Stimulated activated CD4-positive, alpha-beta T cell treated with anti-CD3 and anti-CD28 coated beads, Interleukin-2, amount 100 ng/mL, for 24 hours (primary cell): ENCODE measurements at regions not wholly inside any gene's neighbourhood (a gene's known extent, or its start where the extent isn't known, plus 50 kb on each side); places are given as distances from the start of the nearest gene placed in this dataset.
"Not testable (repeated sequence)": the region's sequence is repeated elsewhere in the genome, so short reads cannot be mapped to it uniquely, and the experiment has no call there.

Experiments
- DNase-seq, 2 donors: peaks; one replicate each; pipeline ENCODE4 v3.0.0-alpha.2; 2020

GRCh38 chr15:79608066-79608864 lies 176.1 kb downstream of the MINAR1 start:
- no peak for DNase-seq

- no peak for DNase-seq
Observed at GRCh38 chr15:79609506-79609905, 177.4 kb downstream of the MINAR1 start.

DNA sequence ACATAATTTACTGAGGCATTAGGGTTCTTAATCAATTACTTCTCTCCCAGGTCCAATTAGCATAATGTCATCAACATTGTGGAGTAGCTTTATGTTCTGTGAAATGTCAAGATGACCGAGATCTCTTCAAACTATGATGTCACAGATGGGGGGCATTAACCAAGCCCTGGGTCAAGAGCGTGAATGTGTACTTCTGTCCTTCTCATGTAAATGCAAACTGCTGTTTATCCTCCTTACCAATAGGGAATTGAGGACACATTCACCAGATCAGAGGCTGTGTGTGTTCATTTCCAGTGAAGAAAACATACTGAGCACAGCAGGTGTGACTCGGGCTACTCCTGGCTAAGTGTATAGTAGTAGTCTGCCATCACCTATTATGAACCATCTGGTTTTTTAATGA lies 177.9 kb downstream of the MINAR1 start:
- DNase-seq, result no peak

DNA sequence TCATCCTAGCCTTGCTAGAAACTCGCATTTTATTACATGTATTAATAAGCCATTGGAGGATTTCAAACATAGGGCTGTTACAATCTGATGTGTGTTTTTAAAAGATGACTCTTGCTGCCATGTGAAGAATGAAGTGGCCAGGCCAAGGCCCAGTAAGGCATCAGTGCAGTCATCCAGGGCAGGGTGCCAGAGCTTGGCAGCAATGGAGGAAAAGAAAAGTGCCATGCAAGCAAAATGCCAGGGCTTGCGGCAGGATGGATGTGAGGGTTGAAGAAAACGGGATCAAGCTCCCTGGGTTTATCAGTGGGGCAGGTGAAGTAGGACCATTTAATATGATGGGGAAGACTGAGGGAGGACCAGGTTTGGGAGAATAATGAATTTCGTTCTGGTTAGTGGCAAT lies 183.6 kb downstream of the MINAR1 start:
- DNase-seq, result no peak

GRCh38 chr15:79617071-79617470 lies 184.9 kb downstream of the MINAR1 start:
- DNase-seq, result no peak

GRCh38 chr15:79620112-79620857 lies 188.1 kb downstream of the MINAR1 start:
- no peak for DNase-seq

GRCh38 chr15:79621805-79622204 lies 189.7 kb downstream of the MINAR1 start:
- not testable (repeated sequence) for DNase-seq

- DNase-seq, result no peak
Observed at GRCh38 chr15:79623488-79623887, 191.4 kb downstream of the MINAR1 start.

DNA sequence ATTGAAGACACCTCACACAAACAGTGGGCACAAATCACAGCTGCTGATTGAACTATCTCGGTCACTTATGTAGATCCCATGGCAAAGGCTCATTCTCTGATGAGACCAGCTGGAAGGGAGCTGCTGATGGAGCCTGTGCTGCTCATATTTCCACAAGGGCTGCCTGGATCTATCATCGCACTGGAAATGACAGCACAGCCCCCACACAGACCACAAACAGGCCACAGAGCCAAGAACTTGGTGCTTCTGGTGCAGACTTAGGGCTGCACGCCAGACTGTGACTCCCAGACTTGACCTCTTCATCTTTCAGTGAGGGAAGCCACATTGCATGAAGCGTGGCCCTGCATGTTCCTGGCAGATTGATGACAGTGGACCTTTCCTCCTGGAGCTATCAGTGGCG lies 197.6 kb downstream of the MINAR1 start:
- DNase-seq, result no peak

DNA sequence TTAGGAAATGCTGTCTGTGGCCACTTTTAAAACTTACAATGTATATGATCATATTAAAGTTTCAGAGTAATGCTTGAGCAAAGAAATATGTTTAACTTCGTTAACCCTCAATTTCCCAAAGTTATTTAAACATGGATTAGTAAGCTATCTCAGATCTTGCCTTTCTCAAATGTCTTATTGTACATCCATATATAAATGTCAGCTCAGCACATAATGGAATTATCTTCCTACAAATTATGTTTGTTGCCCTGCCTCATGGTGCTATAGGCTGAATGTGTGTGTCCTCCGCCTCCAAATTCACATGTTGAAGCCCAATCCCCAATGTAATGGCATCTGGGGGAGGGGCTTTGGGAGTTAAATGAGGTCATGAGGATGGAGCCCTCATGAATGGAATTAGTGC lies 200.3 kb downstream of the MINAR1 start:
- DNase-seq, result no peak

DNA sequence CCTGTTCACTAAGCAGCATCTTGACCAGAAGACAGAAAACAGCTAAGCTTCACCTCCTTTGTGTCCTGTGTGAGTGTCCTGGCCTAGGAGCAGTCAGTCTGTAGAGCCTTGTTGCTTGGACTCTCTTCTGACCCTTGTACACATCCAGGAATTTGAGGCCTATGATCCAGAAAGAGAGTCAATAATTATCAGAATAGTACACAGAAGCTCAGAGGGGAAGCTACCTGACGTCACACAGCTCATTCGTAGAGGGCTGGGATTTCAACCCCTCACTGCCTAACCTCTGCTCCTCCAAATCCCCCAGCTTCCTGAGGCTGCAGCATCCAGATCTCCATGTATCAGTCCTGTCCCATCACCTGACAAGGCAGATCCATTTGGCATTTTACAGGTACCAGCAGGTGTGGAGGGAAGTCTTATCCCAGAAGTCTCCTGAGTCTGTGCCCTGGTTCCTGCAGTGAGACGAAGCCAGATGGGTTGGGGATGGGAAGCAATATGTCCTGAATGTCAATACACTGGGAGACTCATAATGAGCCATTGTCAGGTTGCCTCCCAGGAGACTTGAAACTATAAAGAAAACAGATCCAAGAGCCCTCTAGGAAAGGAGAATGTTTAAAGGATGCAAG lies 203.1 kb downstream of the MINAR1 start:
- no peak for DNase-seq

GRCh38 chr15:79635897-79636561 lies 203.9 kb downstream of the MINAR1 start:
- DNase-seq, result no peak

- DNase-seq, result no peak
Observed at GRCh38 chr15:79640206-79640605, 208.1 kb downstream of the MINAR1 start.

DNA sequence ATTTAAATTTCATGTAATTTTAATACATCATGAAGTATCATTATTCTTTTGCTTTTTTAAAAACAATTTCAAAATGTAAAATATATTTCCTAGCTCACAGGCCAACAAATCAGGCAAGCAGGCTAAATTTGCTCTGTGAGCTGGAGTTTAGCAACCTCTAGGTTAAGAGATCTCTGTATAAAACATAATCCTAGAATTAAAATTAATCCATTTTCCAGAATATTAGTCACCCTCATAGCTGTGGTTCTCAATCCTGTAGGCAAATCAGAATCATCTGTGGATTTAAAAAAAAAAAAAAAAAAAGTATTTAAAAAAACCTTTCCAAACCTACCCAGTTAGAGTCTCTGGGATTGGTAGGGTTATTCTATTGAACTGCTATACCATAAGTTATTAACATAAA lies 209.7 kb downstream of the MINAR1 start:
- no peak for DNase-seq

DNA sequence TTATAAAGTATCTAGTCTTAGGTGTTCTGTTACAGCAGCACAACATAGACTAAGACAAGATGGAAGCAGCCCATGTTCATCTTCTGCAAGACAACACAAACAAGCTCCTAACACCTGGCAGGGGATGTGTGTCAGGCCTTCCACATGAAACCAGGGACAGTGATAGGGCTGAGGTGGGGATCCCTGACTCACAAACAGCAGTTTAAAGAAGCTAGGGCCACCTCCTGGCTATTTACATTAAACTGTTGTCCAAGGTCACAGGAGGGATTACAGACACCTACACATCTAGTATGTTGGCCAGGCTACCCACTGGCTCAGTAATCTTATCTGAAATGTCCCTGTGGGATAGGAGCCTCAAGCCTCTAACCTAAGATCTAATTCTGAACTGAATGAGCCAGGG lies 211.3 kb downstream of the MINAR1 start:
- no peak for DNase-seq

DNA sequence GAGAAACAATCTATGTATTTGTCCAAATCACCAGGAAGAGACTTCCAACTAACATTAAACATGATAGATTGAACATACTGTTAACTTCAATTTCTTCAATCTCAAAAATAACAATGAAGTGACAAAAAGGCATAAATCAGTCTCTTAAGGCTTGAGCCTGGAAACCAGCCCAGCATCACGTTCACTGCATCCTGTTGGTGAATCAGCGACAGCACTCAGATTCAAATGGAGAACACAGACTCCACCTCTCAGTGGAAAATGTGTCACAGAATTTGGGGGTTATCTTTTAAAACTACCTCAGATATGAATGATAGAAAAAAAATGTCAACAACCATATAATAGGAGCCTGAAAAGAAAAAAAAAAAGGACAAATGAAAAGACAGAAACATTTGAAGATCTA lies 212.0 kb downstream of the MINAR1 start:
- peak in 1 of 2 donors; percentile 13 for DNase-seq

DNA sequence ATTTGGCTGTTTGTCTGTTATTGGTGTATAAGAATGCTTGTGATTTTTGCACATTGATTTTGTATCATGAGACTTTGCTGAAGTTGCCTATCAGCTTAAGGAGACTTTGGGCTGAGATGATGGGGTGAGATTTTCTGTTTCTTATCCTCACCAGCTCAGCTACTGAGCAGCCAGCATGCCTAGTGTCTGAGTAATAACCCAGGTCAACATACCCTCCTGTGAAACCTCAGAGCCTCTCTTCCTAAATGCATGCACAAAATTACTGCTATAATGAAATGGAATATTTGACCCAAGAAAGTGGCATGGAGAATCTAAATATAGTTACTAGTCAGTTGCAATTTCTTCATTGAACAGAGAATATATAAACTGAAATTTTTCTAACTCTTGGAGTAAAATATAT lies 220.8 kb downstream of the MINAR1 start:
- not testable (repeated sequence) for DNase-seq

GRCh38 chr15:79653533-79653932 lies 221.4 kb downstream of the MINAR1 start:
- DNase-seq, result no peak

GRCh38 chr15:79656151-79657000 lies 224.2 kb downstream of the MINAR1 start:
- DNase-seq, result no peak

DNA sequence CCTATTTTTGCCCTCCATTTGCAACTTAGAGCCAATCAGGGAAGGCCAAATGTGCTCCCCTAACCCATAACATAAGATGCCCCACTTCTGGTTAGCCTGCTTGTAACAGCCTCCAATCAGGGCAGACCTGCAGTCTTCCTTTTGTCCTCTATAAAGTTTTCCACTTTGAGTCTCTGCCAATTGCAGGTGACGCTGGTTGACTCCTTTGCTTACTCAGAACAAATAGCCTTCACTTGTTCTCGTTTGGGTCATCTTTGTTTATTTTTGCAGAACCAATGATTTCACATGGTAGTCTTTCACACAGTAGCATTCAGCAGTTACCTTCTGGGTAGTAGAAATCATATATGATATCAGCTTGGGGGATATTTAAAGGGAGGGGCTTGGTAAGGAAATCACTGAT lies 225.6 kb downstream of the MINAR1 start:
- no peak for DNase-seq

GRCh38 chr15:79659691-79660090 lies 227.6 kb downstream of the MINAR1 start:
- no peak for DNase-seq

DNA sequence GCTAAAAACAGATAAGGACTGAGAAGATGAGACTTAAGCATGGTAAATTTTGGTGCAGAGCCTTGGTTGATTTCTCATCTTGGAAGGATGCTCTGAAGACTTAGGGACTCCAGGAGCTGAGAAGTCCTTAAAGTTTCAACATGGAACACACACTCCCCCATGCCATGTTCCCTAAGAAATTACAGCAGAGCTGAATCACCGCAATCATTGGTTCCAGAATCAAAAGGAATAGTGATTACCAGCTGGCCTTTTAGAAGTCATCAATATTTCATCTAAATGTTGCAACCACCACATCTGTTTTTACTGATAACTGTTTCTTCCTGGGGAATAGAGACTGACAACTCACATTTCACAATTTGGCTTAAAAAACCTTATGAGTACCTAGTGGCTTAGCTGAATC lies 229.3 kb downstream of the MINAR1 start:
- DNase-seq, result no peak
